NCI-H2196 (cell line): ENCODE measurements at regions not wholly inside any gene's neighbourhood (a gene's known extent, or its start where the extent isn't known, plus 50 kb on each side); places are given as distances from the start of the nearest gene placed in this dataset.

ENCODE experiments used
- DNase-seq: peaks from one replicate; lab custom pipeline; 2025; ENCODE audit not compliant: unreplicated experiment; lab: John Stamatoyannopoulos, UW

DNA sequence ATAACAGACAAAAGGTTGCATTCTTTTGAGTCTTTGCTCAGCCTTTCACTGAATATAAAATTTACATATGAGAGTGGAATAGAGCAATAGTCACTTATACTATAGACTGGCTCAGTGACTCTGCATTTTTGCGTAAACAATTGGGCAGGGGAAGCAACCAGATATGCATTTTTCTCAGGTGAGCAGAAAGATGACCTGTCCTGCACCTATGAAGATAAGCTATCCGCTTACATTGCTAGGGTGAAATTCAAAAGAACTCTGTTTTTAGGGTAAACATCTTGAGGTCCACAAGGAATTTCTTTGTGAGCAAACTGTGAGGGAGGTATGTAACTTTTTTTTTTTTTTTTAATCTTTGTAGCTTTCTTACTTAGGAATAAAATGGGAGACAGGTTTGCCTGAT lies 602.4 kb upstream of the PRKX start:
- no peak for DNase-seq

DNA sequence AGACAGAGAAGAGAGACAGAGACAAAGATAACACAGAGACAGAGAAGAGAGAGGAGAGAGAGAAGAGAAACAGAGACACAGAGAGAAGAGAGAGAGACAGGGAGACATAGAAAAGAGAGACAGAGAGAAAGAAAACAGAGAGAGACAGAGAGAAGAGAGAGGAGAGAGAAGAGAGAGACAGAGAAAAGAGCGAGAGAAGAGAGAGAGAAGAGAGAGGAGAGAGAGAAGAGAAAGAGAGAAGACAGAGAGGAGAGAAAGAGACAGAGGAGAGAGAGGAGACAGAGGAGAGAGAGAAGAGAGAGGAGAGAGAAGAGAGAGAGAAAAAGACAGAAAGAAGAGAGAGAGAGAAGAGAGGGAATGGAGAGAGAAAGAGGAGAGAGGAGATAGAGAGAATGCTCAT lies 601.1 kb upstream of the PRKX start:
- no peak for DNase-seq

DNA sequence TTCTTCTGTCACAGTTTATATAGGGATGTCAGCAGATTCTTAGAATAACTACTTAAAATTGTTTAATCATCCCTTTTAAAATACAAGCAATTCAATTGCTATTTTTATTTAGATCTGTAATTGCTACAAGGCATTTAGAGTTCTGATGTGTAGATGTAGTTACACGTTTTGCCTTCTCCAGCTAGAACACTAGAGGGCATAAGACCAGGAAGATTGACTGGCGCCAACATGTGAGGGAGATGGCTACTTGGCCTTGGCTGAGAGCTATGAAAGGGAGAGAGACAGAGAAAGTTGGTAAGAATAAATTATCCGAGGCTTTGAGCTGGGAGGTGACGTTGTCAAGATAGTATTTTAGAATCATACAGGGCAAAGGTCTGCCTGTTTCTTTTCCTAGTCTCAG lies 563.7 kb upstream of the PRKX start:
- DNase-seq: no peak

GRCh38 chrX:4268676-4269075 lies 555.2 kb upstream of the PRKX start:
- DNase-seq: no peak

DNA sequence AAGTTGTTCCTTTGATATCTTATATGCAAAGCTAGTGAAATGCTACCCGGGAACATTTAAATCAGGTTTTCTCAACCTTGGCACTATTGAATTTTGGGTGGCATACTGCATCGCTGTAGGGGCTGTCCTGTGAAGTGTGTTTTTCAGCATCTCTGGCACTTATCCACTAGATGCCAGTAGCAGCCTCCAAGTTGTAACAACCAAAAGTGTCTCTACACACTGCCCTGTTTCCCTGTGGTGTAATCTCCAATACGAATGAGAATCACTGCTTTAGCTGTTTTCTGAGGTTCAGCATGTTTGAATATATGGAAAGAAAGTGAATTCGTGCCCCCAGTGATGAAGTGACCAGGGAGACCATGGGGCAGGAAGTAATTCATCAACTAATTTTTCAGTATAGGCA lies 551.6 kb upstream of the PRKX start:
- no peak for DNase-seq

DNA sequence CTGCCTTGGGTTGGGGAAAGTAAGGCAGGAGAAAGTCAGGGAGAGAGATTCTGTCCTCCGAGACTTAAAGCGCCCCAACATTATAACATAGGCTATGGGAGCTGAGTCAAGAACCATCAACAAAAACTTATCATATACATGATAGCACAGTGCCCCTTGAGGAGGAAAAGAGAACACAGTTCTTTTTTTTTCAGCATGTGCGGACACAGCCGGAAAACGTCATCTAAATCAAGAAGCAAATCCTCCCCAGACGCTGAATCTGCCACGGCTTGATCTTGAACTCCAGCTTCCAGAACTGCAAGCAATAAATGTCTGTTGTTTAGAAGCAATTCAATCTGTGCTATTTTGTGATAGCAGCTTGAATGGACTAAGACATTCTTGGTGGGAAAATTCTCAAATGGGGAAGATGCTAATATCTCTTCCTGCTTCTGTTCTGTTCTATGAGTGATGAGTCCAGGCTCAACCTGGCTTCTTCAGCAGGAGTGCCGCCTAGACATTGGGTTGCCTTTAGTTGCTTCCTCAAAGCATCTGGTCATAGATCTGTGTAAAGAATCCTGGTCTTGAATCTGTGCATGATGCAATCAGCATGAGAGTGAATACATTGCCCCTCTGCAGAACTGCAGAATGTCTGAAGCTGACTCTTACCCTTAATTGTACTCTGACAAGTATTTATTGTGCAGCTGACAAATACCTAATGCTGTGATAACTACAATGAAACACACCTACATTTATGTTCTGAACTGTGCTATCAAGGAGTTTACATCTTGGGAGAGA lies 549.8 kb upstream of the PRKX start:
- no peak for DNase-seq

GRCh38 chrX:4253092-4253491 lies 539.6 kb upstream of the PRKX start:
- no peak for DNase-seq

DNA sequence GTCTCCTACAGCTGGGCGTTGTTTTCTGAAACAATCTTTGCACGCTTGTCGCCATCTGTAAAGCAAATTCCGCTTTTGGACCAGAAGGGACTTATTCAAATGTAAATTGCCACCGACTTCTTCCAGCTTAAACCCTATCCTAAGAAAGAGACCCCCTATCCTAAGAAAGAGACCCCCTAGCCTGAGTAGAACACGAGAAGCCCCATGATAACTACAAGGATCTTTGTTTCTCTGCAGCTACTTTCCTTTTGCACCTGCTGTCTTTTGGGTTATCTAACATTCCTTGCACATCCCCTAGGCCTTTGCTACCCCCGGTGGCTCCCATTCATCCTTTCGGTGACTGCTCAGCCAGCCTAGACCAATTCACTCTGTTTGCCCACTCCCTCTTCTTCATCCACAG lies 536.0 kb upstream of the PRKX start:
- no peak for DNase-seq

DNA sequence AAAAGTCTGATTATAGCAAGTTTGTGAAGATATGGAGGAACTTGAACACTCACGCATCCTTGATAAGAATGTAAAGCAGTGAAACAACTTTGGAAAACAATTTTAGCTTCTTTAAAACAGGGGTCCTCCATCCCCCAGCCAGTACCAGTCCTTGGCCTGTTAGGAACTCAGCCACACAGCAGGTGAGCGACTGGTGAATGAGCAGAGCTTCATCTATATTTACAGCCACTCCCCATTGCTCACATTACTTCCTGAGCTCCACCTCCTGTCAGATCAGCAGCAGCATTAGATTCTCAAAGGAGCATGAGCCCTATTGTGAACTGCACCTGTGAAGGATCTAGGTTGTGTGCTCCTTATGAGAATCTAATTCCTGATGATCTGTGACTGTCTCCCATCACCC lies 530.3 kb upstream of the PRKX start:
- no peak for DNase-seq

- no peak for DNase-seq
Observed at GRCh38 chrX:4240541-4241194, 527.2 kb upstream of the PRKX start.

DNA sequence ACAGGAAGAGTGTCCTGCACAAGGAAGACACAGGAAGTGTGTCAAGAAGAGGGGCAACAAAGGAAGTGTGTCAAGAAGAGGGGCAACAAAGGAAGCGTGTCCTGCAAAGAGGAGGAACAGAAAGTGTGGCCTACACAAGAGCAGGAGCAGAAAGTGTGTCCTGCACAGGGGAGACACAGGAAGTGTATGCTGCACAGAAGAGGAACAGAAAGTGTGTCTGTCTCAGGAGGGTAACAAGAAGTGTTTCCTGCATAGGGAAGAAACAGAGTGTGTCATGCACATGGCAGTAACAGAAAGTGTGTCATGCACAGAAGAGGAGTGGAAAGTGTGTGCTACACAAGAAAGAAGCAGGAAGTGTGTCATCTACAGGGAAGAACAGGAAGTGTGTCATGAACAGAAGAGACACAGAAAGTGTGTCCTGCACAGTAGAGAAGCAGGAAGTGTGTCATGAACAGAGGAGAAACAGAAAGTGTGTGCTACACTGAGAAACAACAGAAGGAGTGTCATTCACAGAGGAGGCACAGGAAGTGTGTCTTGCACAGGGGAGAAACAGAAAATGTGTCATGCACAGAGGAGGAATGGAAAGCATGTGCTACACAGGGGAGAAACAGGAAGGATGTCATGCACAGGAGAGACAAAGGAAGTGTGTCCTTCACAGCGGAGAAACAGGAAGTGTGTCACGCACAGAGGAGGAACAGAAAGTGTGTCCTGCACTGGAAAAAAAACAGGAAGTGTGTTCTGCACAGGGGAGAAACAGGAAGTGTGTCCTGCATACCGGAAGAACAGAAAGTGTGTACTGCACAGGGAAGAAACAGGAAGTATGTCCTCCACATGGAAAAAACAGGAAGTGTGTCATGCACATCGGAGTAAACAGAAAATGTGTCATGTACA lies 526.4 kb upstream of the PRKX start:
- DNase-seq: no peak

DNA sequence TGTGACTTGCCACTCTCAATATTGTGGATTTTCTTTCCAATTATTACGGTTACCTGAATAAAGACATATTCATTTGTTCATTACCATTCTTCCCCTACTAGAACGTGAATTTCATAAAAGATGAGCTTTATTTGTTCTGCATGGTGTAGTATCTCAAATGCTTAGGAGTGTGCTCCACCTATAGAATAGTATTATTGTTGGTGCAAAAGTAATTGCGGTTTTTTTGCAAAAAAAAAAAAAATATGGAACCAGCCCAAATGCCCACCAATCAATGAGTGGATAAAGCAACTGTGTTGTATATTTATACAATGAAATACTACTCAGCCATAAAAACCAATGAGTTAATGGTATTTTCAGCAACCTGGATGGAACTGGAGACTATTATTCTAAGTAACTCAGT lies 525.5 kb upstream of the PRKX start:
- DNase-seq: no peak

GRCh38 chrX:4225086-4225485 lies 511.6 kb upstream of the PRKX start:
- DNase-seq: no peak

DNA sequence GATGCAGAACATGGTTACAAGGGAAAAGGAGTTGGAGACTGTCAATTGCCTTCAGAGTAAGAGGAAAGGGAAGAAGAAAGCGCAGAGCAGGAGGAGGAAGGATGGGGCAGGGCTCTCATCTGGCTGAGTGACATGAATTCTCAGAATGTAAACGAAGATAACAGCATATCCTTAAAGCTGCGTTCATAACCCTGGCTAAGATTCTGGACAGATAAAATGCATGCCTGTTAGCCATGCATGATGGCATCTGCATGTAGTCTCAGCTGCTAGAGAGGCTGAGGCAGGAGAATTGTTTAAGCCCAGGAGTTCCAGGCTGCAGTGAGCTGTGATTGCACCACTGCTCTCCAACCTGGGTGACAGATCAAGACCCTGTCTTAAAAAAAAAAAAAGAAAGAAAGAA lies 493.5 kb upstream of the PRKX start:
- DNase-seq: no peak

GRCh38 chrX:4197971-4198370 lies 484.5 kb upstream of the PRKX start:
- DNase-seq: no peak

GRCh38 chrX:4193500-4194155 lies 480.2 kb upstream of the PRKX start:
- DNase-seq: no peak

DNA sequence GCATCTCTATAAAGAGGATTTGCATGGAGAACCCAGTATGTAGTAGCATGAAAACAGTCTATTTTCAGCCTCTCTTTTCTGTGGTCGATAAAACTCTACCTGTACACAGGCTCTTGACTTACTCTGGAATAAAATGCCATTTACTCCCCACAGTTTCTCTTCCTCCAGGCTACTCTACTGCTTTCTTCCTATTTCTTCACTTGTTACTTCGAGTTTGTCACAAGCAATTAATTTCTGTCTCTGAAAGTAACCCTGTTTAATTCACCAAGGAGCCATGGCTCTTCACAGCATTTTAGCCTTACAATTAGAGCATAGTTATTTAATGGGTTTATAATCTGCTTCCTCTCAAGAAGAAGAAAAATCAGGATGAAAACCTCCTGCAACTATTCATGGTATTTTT lies 472.9 kb upstream of the PRKX start:
- no peak for DNase-seq

DNA sequence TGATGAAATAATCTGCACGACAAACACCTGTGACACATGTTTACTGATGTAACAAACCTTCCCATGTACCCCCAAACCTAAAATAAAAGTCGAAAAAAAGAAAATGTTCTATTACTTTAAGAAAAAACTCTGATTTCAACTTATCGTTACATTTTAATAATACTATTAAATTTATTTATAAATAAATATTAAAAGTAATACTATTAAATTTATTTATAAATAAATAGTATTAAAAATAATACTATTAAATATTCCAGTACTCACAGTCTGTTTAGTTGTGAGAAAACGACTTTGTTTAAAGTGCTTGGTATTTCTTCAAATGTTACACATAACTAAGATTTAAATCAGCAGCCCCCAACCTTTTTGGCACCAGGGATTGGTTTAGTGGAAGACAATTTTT lies 471.6 kb upstream of the PRKX start:
- DNase-seq: no peak

DNA sequence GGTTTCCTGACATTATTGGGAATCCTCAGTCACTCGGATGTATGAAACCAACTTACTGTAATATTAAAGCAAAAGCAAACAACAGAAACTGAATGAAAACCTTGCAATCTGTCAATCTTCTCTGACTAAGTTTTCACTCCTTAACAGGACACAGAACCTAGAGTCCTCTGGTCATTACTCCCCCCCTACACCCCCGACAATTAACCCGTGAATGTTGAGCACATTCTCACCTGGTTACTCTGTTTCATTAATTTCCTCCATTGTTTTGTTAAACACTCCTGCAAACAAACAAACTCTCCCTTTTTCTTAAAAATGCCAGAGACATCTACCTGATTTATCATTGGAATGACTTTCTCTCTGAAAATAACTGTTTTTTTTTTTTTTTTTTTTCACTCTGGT lies 469.0 kb upstream of the PRKX start:
- no peak for DNase-seq

- DNase-seq: no peak
Observed at GRCh38 chrX:4181782-4182407, 468.4 kb upstream of the PRKX start.

DNA sequence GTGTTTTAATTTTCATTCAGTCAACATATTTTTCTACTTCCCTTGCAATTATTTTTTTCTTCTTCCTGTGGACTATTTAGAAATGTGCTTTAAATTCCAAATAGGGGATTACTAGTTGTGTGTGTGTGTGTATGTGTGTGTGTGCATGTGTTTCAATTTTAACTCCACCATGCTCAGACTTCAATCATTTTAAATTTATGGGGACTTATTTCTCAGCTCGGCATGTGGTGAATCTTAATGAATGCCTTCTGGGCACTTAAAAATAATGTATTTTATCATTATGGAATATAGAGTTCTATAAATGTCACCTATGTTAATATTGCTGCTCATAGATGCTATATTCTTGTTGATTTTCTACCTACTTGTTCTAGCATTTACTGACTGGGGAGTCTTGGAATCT lies 465.6 kb upstream of the PRKX start:
- DNase-seq: no peak
